Erythroblast (primary cell): ENCODE measurements at regions not wholly inside any gene's neighbourhood (a gene's known extent, or its start where the extent isn't known, plus 50 kb on each side); places are given as distances from the start of the nearest gene placed in this dataset.

Experiments
- GATA1 ChIP-seq: IDR thresholded peaks from 2 replicates; pipeline ENCODE4 v1.6.1; 2011; ENCODE audit warnings: low read depth, mild to moderate bottlenecking, control low read depth, low read length, moderate library complexity
- POLR2A ChIP-seq: IDR thresholded peaks from 2 replicates; pipeline ENCODE4 v1.6.1; 2011; ENCODE audit warnings: mild to moderate bottlenecking, low read length

DNA sequence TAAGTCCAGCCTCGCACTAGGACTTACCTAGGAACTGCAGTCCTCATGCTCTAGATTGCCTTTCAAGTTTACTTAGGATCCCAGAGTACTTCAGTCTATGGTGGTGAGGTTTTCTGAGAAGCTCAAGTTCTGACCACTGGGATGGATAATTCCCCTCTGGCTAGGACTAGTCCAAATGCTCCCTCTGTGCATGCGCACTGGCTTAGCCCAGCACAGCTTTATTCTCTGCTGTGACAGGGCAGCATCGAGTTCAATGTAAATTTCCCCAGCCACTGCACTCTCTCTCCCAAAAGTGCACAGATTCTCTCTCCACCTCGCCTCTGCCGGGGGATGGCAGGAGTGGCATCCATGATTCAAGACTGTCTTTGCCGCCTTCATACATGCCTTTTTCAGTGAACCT lies 241.6 kb downstream of the ZNF326 start:
- TF ChIP-seq POLR2A: no peak
- TF ChIP-seq GATA1: no peak
